Activated B cell treated with CpG ODN at 0.5 μM for 24 hours (primary cell): ENCODE measurements at regions not wholly inside any gene's neighbourhood (a gene's known extent, or its start where the extent isn't known, plus 50 kb on each side); places are given as distances from the start of the nearest gene placed in this dataset.

Source experiments
- ATAC-seq: fragments of 200-7000 bp; cut with Tn5 transposase; one replicate; pipeline ENCODE4 v1.10.0; 2021; ENCODE audit warnings: low read depth, mild to moderate bottlenecking, moderate library complexity
- CTCF ChIA-PET: fragments of 350-600 bp; sonication (Branson Sonifier 250); formaldehyde crosslinking; loops from one replicate; lab custom pipeline; 2021; ENCODE audit warnings: antibody characterized with exemption; lab: Charles Lee
- POLR2A ChIA-PET: fragments of 350-600 bp; sonication (Branson Sonifier 250); formaldehyde crosslinking; loops from one replicate; lab custom pipeline; 2021; ENCODE audit warnings: antibody characterized with exemption; lab: Charles Lee
- DNase-seq: peaks from one replicate; pipeline ENCODE4 v3.0.0; 2022
- H3K27ac Mint-ChIP-seq: one replicate; pipeline ENCODE4 v1.8.0; 2020; ENCODE audit warnings: mixed read lengths
- H3K27me3 Mint-ChIP-seq: one replicate; pipeline ENCODE4 v1.8.0; 2021; ENCODE audit warnings: mixed read lengths
- H3K36me3 Mint-ChIP-seq: one replicate; pipeline ENCODE4 v1.8.0; 2021; ENCODE audit warnings: low read depth, mixed read lengths
- H3K4me1 Mint-ChIP-seq: one replicate; pipeline ENCODE4 v1.8.0; 2021; ENCODE audit warnings: mixed read lengths
- H3K4me3 Mint-ChIP-seq: one replicate; pipeline ENCODE4 v1.8.0; 2020; ENCODE audit warnings: mild to moderate bottlenecking, mixed read lengths
- H3K9me3 Mint-ChIP-seq: one replicate; pipeline ENCODE4 v1.8.0; 2020; ENCODE audit warnings: mixed read lengths
- CTCF ChIP-seq: fragments of 200-600 bp; IDR thresholded peaks from one replicate; pipeline ENCODE4 v1.8.0; 2022; ENCODE audit warnings: antibody characterized with exemption, mild to moderate bottlenecking
- intact Hi-C: fragments of 100-400 bp; cut with micrococcal nuclease; formaldehyde crosslinking; loops from one replicate; pipeline ENCODE4 v1.15.1; 2024

GRCh38 chr4:123125477-123125876 lies 203.1 kb upstream of the NUDT6 start:
- TF ChIP-seq CTCF = no peak
- no peaks in the 10 kb centered on the region for H3K9me3 Mint-ChIP-seq
- H3K27me3 Mint-ChIP-seq = no peaks in the 10 kb centered on the region
- intact Hi-C loops = no loop called here
- ChIA-PET POLR2A (no interaction called here), CTCF (interaction anchor here (1.2 kb wide), 1 partner anchor 439 kb away, joined by 3 read pairs; no protein-coding TSS in a partner anchor)
- no peak overlapping the region for H3K4me3 Mint-ChIP-seq
- no peak for ATAC-seq
- H3K36me3 Mint-ChIP-seq = peaks cover 9% of the 10 kb centered on the region
- DNase-seq = no peak
- no peaks in the 10 kb centered on the region for H3K4me1 Mint-ChIP-seq
- no peak overlapping the region for H3K27ac Mint-ChIP-seq

GRCh38 chr4:123127218-123127617 lies 204.8 kb upstream of the NUDT6 start:
- H3K9me3 Mint-ChIP-seq = no peaks in the 10 kb centered on the region
- H3K27me3 Mint-ChIP-seq = no peaks in the 10 kb centered on the region
- ATAC-seq = no peak
- TF ChIP-seq CTCF = no peak
- H3K4me1 Mint-ChIP-seq = no peaks in the 10 kb centered on the region
- H3K36me3 Mint-ChIP-seq = peaks cover 9% of the 10 kb centered on the region
- ChIA-PET POLR2A (no interaction called here), CTCF (interaction anchor here (1.3 kb wide), 1 partner anchor 533 kb away, joined by 4 read pairs; no protein-coding TSS in a partner anchor)
- no peak overlapping the region for H3K4me3 Mint-ChIP-seq
- no peak overlapping the region for H3K27ac Mint-ChIP-seq
- DNase-seq = no peak
- intact Hi-C loops = loop anchor here (1.0 kb wide), 1 partner anchor 532 kb away; no protein-coding TSS in a partner anchor

GRCh38 chr4:123127875-123128274 lies 205.5 kb upstream of the NUDT6 start:
- DNase-seq (no peak), ATAC-seq (no peak)
- no peak for TF ChIP-seq CTCF
- Mint-ChIP-seq H3K27ac (no peak overlapping the region), H3K27me3 (no peaks in the 10 kb centered on the region), H3K4me1 (no peaks in the 10 kb centered on the region), H3K9me3 (no peaks in the 10 kb centered on the region), H3K4me3 (no peak overlapping the region), H3K36me3 (peaks cover 7% of the 10 kb centered on the region)
- ChIA-PET CTCF (interaction anchor here (1.3 kb wide), 1 partner anchor 533 kb away, joined by 4 read pairs; no protein-coding TSS in a partner anchor), POLR2A (no interaction called here)
- intact Hi-C loops = loop anchor here (1.0 kb wide), 1 partner anchor 531 kb away; no protein-coding TSS in a partner anchor

- Mint-ChIP-seq H3K9me3 (no peaks in the 10 kb centered on the region), H3K4me3 (no peak overlapping the region), H3K36me3 (peaks cover 2% of the 10 kb centered on the region), H3K27ac (no peak overlapping the region), H3K4me1 (no peaks in the 10 kb centered on the region), H3K27me3 (no peaks in the 10 kb centered on the region)
- TF ChIP-seq CTCF = no peak
- DNase-seq = no peak
- CTCF ChIA-PET = no interaction called here
- intact Hi-C loops = no loop called here
- POLR2A ChIA-PET = no interaction called here
- ATAC-seq = no peak
These were observed 211.1 kb upstream of the NUDT6 start for GRCh38 chr4:123133397-123134050.

- Mint-ChIP-seq H3K27ac (no peak overlapping the region), H3K4me3 (no peak overlapping the region), H3K4me1 (no peaks in the 10 kb centered on the region), H3K36me3 (peaks cover 6% of the 10 kb centered on the region), H3K9me3 (no peaks in the 10 kb centered on the region), H3K27me3 (no peaks in the 10 kb centered on the region)
- DNase-seq (no peak), ATAC-seq (no peak)
- no peak for TF ChIP-seq CTCF
- ChIA-PET POLR2A (no interaction called here), CTCF (no interaction called here)
- intact Hi-C loops = no loop called here
These were observed 222.2 kb upstream of the NUDT6 start for GRCh38 chr4:123144616-123145015.
